ENCODE measurements at regions not wholly inside any gene's neighbourhood (a gene's known extent, or its start where the extent isn't known, plus 50 kb on each side); places are given as distances from the start of the nearest gene placed in this dataset.

DNA sequence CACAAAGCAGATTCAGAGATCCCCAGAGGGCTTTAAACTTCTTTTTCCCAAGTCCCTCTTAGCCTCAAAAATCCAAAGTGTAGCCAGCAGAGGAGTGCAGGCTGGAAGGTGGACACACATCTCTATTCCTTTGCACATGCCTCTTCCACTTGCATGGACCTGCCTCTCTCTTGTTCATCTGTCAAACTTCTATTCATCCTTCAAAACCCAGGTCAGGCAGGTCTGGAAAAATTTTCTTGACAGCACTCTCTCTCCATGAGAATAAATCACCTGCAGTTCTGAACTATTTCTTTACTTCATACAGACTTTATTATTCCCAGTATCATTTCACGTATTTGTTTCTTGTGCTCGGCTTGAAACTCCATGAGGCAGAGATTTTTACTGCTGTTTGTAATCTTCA, 127.5 kb downstream of the SS18 start:
- no peak for DNase-seq

DNA sequence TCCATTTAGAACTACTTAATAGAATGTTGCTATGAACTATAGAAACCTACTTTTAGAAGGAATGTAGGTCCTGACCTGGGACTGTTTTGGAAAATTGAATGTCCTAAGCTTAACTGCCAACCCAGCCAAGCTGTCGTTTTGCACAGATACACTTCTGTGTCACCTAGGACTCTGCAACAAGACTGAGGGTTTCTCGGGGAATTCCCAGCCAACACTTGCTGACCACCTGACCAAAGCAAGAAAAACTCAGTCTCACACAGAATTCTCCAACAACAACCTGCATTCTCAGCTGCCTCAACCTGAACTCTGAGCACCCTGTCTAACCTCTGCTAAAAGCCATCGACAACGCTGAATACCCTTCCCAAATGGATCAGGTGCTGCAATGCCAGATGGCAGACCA, 128.2 kb downstream of the SS18 start:
- no peak for DNase-seq

DNA sequence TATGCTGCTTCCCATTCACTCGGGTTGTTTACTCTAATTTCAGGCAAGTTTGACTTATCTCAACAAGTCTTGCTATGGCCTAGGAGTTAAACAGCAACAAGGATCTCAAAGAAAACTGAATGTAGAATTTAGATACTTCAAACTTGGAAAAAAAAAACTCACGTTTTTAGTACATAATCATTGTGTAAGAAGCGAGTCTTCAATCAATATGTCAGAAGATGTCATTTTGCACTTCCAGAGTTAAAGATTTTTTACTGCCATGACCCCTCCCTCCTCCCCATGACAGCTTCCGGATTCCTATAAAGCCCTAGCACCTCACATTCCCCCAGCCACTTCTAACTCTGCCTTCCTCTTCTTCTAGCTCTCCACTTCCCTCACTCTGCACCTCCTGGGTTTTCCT, 133.4 kb downstream of the SS18 start:
- no peak for DNase-seq

DNA sequence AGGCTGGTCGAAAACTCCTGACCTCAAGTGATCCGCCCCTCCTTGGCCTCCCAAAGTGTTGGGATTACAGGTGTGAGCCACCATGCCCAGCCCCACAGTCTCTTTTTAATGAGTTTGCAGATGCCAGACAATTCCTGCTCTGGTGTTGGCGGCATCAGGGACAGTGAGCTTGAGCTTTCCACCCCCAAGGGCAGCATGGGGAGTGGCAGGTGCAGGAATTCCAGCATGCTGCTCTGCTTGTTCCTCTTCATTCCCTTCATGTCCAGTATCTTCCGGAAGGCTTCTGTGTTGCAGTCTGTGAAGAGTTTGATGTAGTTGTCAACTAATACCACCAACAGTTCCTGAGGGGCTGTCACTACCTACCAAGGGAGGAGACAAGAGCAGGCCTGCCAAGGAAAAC, 137.3 kb downstream of the SS18 start:
- no peak for DNase-seq

DNA sequence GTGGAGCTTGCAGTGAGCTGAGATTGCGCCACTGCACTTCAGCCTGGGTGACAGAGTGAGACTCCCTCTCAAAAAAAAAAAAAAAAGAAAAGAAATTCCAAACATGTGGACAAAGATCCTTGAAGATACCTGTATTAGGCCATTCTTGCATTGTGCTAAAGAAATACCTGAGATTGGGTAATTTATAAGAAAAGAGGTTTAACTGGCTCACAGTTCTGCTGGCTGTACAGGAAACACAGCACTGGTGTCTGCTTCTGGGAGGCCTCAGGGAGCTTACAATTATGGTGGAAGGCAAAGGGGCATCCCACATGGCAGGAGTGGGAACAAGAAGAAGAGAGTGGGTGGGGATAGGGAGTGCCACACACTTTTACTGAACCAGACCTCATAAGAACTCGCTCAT, 140.1 kb downstream of the SS18 start:
- DNase-seq, result no peak

DNA sequence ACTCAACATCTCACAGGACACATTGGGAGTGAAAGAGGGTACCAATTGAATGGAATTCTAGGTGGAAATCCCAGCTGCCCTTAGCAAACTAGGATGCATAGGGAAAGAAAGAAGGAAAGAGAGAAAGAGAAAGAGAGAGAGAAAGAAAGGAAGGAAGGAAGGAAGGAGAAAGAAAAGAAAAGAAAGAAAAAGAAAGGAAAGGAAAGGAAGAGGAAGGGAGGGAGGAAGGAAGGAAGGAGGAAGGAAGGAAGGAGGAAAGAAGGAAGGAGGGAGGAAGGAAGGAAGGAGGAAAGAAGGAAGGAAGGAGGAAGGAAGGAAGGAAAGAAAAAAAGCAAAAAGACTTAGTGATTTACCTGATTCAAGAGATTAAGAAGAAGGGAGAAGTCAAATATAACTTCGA, 143.9 kb downstream of the SS18 start:
- DNase-seq, result no peak

DNA sequence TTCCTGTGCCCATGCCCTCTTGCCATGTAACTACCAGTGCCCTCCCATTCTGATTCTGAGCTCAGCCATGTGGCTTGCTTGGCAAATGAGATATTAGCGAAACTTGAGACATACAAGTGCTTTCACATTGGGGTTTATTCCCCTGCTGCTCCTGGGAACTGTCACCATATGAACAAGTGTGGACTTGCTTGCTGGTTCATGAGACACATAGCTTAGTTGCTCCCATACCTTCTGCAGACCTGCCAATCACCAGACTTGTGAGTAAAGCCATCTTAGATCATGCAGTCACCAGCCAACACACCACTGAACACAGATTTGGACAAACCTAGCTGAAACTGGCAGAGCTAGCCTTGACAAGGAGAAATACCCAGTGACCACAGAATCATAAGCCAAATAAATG, 155.1 kb downstream of the SS18 start:
- DNase-seq, result no peak

DNA sequence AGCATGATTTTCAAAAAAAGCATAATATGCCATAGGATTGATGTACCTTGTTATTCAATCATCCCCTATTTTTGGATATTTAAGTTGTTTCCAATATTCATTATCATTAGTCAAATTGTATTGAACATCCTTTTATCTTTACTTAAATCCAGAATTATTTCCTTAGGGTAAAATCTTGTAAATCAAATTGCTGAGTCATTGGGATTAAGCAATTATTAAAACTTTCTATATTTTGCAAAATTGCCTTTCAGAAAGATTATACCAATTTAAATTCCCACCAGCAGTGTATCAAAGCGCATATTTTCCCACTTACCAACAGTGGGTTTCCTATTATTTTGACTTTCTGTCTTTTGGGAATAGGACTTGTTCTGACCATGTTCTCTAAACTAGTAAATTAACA, 159.3 kb downstream of the SS18 start:
- DNase-seq, result no peak

DNA sequence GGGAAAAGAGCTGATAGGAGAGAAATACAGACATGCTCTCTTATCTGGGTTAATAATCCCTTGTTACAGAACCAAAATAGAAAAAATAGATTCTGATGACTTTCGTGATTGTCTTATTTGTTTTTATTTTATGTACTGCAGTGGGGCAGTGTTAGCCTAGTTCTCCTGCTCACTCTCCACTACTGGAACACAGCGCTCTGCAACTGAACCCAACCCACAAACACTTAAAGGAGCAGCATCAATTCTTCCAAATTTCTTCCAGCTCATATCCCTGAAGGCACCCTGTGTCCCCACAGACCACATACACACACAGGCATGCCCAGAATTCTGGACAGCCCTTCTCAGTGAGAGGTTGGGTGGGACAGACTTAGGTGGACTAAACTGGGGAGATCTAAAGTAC, 160.6 kb downstream of the SS18 start:
- DNase-seq, result no peak

DNA sequence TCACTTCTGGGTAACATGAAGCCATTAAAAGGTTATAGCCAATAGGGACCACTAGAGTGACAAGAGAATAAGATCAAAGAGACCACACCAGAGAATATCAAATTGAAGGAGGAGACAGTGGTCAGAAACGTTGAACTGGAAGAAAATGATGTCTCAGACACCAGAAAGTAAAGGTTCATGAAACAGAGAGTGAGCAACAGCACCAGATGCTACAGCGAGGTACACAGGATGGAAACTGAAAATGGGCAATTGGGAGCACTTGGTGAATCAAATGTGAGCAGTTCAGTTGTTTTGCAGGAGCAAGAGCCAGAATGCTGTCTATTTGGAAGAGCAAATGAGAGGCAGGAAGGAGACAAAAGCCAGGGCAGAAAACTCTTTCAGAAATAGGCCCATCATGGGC, 162.6 kb downstream of the SS18 start:
- DNase-seq, result no peak

DNA sequence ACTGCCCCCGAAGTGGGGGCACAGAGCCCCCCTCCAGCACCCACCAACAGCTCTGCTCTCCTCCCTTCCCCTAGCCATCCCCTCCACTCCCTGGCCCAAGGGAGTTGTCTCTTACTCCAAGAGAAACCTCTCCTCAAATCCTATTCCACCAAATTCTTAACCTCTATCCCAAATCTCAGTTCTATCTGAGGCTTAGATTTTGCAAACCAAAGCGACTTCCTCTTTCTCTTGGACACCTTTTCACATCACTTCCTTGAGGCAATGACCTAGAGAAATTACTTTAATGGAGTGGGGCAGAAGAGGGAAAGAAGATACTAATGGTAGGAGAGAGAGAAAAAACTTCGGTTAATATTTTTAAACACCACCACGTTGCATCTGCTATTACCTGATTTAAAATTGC, 167.2 kb downstream of the SS18 start:
- no peak for DNase-seq

DNA sequence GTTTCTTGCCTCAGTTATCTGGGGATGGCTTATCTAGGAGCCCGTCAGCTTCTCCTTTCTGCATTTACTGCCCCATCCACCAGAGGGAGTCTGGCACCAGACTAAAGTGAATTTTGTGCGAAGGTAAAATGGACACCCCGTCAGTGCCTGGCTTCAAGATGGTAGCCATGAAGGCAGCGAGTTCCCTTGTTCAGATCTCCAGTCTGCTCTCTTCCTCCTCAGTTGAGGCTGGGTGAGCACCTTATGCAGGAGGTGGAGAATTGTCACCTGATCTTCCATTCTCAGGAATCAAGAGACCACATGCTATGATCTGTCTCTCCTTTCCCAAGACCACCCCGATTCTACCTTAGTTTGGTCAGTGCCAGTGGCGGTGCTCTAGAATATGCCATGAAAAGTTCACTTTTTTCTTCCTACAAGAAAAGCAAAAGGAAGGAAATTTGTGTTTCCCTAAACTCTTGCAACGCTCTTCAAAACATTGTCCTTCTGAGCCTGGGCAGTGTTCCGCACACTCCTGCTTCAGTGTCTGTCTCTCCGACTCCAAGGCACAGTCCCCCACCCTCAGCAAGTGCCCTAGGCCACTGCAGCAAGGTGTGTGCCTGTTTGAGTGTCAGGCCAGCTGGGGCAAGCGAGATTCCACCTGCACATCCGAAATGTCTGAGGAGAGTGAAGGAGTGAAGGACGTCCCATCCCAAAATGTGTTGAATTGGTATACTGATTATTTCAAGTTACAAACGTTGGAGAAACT, 168.6 kb downstream of the SS18 start:
- DNase-seq, result peak; percentile 38 to 68

DNA sequence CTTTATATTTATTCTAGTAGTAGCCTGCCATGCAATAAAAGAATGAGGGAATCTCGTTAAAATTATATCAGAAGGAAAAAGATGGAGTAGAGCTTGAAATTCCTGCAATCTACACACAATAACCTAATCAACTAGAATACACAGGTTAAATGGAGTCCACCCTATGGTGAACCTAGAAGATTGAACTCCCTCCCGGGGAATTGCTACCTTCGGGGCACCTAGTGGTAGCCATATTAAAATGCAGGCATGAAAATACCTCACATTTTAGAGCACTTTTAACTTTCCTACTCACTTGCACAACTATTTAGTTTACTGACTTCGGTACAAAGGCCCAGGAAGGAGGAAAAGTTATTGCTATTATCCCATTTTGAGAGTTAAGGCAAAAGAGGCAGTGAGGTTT, 174.5 kb downstream of the SS18 start:
- no peak for DNase-seq

DNA sequence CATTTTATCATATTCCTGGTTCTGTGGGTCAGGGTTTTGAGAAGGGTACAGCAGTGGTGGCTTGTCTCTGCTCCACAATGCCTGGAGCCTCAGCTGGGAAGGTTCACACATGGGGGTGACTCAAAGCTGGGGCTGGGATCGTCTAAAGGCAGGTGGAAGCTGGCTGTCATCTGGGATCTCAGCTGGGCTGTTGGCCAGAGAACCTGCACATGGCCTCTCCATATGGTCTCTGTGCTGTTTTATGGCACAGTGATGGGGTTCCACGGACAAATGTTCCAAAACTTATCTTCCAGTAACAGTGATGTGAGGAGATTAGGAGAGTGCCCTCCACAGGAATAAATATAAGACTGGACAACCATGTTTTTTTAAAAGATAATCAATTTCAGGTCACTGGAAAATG, 191.4 kb downstream of the SS18 start:
- no peak for DNase-seq

DNA sequence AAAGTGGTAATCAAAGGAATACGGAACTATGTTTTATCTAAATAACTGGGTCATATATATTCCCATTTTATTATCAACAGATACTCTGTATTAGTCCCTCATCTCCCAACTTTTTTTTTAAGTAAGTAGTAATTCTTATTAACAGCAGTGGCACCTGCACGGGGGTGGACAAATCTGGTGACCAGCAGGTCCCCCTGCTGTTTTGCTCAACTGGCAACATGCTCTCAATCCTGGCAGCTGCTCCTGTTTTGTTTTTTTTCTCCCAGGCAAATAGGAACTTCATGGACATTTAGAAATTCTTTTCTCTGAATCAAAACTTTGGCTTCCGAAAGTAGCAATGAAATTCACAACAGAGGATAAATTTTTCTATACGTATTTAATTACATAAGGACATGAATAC, 193.5 kb downstream of the SS18 start:
- DNase-seq, result no peak

DNA sequence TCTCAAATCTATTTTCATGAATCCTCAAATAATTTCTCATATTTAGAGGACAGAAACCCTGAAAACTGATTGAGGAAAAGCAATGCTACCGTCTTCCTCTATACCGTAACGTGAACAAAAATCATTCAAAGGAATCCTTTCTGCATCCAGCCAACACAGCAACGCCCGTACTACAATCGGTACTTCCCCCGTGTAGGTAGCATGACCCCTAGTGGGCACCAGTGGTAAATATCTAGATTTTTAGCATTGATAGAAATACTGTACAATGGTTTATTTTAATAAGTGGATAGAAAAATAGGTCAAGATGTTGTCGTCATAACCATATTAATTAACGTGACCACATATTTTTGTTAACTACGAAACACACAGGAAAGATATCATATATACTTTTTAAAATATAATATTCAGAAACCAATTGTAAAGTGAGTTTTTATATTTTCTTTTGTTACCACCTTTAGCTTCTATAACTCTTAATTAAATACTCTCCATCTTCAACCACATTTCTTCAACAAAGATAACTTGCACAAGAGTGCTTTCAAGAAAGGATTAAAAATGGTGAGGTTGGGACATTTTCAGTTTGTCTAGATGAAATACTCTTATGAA, 194.1 kb downstream of the SS18 start:
- DNase-seq, result peak in 1 of 2 experiments; percentile 60

DNA sequence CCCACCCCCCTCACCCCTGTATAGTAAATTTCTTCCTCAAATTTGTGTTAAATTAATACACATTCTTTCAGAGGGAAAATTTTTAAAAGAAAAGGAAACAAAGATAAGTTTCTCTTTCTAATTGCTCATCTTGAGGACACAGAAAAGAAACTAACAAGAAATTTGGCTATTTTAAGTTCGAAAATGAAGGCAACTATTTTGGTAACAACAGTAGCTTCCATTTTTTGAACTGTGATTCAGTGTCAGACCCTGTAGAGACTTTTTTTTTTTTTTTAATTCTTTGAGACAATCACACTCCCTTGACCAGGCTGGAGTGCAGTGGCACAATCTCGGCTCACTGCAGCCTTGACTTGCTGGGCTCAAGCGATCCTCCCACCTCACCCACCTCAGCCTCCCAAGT, 194.9 kb downstream of the SS18 start:
- DNase-seq, result no peak

DNA sequence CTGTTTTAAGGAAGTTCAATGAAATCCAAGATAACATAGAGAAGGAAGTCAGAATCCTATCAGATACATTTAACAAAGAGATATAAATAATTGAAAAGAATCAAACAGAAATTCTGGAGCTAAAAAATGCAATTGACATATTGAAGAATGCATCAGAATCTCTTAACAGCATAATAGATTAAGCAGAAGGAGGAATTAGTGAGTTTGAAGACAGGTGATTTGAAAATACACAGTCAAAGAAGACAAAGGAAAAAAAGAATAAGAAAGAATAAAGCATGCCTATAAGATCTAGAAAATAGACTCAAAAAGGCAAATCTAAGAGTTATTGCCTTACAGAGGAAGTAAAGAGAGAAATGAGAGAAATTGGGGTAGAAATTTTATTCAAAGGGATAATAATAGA, 204.1 kb downstream of the SS18 start:
- no peak for DNase-seq

DNA sequence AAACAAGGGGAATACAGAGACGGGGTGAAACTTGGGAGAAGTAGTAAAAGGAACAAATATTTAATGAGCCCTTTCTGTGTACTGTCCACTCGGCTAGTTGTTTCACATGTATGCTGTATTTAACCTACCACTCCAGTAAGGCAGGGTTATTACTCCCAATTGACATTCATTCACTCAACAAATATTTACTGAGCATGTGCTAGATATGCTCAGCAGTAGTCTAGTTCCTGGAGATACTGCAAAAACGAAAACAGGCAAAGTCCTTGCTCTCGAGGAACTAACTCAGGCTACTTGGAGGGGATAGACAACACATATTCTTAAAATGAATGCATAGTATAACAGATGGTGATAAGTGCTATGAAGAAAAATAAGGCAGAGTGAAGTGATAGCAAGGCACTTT, 207.3 kb downstream of the SS18 start:
- no peak for DNase-seq

DNA sequence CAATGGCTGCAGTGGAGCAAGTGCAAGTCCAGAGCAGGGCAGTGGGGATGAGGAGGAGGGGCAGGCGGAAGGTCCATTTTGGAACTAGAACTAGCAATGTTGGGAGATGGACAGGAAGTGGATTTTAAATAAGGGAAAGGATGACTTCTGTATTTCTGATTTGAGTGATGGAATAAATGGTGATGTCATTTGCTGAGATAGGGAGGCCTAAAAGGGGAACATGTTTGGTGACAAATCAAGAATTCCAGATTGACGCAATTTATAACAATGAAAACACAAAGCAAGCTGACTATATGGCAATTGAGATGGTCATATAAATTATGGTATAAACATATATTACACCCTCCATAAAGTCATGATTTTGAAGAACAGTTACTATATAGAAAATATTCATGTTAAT, 209.3 kb downstream of the SS18 start:
- DNase-seq, result no peak

DNA sequence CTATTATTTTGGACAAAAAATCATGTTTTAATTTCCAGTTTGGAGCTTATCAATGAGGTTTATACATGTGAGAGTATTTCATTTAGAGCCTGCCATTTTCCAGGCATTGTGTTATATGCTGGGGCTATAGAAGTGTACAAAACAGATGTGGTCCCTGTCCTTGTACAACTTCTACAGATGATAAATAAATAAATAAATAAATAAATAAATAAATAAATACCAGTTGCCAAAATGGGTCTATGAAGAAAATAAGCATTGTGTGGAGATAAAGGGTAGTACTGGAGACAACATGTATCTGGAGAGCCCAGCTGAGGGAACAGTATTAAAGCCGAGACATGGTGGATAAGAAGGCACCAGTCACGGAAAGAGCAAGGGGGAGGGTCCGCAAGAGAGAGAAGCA, 210.0 kb downstream of the SS18 start:
- no peak for DNase-seq

DNA sequence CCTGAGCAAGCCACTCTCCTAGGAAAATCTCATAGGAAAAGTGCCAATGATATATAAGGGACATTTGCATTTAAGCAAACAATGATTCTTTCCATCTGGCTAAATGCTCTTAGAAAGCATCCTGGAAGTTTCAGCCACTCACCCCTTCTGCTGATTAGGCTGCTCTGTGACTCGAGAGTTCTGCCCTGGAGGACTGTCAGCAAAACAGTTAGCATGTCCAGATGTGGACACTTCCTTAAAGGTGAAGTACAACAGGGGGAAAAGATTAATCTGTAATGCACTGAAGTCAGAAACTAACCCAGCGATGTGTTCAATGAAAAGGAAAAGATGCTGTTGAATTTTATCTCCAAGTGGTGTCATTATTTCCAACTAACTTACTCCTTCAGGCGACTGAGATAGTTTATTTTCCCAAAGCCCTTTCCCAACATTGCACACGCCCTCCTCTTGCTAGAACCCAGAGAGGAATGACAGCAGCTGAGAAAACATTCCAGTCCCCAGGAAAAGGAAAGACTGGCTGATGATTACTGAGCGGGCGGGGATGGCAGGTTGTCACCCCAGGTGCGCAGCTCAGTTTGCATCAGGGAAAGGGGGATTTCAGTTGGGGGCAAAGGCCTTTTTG, 214.0 kb downstream of the SS18 start:
- peak; percentile 48 to 61 for DNase-seq

DNA sequence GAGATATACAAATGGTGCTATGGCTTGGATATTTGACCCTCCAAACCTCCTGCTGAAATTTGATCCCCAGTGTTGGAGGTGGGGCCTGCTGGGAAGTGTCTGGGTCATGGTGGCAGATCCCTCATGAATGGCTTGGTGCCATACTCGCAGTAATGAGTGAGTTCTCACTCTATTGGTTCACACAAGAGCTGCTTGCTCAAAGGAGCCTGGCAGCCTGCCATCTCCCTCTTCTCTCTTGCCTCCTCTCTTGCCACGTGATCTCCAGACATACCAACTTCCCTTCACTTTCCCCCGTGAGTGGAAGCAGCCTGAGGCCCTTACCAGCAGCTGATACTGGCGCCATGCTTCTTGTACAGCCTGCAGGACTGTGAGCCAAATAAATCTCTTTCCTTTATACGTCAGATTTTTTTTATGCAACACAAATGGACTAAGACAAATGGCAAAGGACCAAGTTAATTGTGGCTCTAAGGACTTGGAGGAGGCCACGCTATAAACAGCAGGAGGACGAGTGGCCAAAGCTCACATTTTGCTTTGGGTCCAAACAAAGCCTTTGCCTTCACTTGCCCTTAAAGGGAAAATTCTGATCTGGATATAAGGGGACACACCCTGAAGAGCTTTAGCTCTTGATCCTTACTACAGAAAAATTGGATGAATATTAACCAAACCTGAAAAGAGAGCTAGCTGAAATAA, 214.7 kb downstream of the SS18 start:
- peak in 1 of 2 experiments; percentile 1 for DNase-seq

DNA sequence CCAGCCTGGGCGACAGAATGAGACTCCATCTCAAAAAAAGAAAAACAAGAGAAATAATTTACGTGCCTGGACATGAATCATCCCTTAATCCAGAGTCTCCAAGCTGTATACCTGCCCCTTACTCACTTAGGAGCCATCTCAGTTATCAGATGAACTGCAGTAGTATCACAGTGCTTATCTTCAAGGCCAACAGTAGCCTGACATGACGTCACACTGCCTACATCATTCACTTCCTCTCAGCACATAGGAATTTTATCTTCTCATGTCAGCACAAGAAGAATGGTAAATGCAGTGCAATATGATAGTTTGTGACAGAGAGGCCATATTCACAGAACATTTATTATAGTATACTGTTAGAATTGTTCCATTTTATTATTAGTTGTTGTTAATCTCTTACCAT, 216.6 kb downstream of the SS18 start:
- DNase-seq, result no peak
